IPS-NIHi7 (cell line): ENCODE measurements at regions not wholly inside any gene's neighbourhood (a gene's known extent, or its start where the extent isn't known, plus 50 kb on each side); places are given as distances from the start of the nearest gene placed in this dataset.

Source experiments
- DNase-seq: peaks from one replicate; pipeline ENCODE4 v3.0.0; 2012; ENCODE audit warnings: mixed read lengths; ENCODE audit errors: extremely low spot score

- no peak for DNase-seq
Measured at GRCh38 chr6:139442188-139442671, 67.8 kb upstream of the CITED2 start.

DNA sequence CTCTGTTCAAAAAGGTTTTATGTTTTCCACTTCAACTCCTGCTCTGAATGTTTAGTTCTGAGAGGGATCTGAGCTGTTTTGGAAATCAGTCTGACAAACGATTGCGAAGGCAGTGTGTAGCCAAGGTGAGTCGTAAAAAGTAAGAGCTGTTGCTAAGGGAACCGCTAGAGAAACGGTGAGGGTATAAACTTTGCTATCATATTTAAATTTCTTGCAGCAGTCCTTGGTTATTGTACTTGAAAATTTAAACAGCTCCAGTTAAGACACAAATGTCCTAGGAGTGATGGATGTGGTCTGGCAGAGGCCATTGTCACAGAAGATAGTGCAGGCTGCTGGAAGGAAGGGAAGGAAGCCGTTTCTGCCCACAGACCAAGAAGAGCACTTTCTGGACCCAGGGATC is 64.9 kb upstream of the CITED2 start:
- no peak for DNase-seq

DNA sequence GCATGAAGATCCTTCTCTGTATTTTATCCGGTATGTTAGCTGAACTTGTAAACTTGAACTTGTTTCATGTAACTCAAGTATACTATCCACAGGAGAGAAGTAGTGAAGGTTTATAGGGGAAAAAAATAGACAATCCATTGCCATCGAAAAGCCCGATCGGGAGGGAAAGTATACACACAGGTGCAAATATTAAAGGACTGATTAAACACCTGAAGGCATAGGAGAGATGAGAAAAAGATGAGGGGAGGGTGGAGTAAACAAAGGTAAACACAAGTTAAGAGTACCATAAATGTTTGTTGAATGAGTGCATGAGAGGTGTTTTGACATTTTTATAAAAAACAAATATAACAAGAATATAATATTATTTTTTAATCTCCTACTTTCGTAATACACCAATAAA is 64.3 kb upstream of the CITED2 start:
- no peak for DNase-seq

GRCh38 chr6:139436957-139437348 is 62.5 kb upstream of the CITED2 start:
- no peak for DNase-seq

- no peak for DNase-seq
Measured at GRCh38 chr6:139436200-139436956, 61.9 kb upstream of the CITED2 start.

DNA sequence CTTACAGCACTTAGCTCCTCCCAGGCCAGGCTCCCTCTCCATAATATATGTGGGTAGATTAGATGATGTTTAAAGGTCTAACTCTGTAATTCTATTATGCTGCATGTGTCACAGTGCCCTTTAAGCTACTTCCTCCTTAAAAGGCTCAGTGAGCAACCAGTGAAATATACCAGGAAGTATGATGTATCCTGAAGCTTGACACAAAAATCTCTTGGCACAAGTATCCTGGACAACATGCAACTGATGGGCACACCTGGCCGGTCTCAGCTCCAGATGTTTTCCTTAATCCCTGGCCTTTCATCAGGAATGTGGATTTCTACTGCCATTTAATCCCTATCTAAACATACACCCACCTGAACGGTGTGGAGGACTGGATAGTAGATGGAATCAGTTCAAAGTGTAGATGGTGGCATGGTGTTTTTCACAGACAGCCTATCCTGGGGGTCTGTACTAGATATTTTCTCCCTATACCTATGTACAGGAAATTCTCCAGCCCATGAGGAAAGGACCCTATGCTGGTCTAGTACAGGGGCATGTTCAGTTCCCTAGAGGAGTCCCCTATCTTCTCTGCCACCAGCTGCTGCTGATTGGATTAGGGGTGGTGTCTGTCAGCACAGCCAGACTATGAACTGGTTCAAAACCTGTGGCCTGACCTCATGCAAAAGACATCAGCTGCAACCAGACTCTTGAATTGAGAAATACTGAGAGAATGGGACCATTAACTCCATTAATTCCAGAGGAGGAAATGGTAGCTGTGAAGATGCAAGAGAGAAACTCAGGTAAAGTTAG is 59.4 kb upstream of the CITED2 start:
- no peak for DNase-seq

DNA sequence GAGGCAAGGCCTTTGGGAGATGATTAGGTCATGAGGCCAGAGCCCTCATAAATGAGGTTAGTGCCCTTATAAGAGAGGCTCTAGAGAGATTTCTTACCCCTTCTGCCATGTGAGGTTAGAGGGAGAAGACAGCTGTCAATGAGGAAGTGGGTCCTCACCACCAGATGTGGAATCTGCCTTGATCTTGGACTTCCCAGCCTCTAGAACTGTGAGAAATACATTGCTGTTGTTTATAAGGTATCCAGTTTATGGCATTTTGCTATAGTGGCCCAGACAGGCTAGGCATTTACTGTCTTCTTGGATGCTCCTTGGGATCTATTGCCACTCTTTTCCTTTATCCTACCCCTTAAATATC is 57.1 kb upstream of the CITED2 start:
- no peak for DNase-seq

DNA sequence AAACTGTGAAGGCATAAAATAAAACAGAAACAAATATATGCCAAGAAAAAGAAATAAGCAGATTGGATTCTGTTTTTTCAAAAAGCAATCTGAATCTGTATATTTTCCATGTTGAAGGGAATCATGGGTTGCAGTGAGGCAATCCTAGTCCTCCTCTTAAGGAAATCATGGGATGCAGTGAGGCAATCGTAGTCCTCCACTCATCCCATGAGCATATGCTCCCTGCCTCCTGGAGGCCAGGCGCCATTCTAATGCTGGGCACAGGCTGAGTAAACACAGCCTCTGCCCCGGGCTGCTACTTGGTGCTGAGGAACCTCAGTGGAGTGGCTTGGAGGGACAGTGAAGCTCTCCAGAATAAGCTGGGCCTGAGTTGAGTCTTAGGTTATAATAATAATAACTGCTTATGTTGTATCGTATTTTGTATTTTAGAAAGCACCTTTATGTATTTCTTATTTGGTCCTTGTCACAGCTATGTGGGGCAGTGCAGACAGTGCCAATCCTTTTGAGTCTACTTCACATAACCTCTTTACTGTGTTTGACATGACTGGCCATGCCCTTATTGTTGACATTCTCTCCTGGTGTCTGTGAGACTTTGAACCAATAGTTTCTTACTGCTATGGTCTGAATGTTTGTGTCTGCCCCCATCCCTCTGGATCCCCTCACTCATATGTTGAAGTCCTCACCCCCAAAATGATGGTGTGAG is 56.6 kb upstream of the CITED2 start:
- no peak for DNase-seq

- no peak for DNase-seq
Measured at GRCh38 chr6:139429580-139430145, 55.2 kb upstream of the CITED2 start.

DNA sequence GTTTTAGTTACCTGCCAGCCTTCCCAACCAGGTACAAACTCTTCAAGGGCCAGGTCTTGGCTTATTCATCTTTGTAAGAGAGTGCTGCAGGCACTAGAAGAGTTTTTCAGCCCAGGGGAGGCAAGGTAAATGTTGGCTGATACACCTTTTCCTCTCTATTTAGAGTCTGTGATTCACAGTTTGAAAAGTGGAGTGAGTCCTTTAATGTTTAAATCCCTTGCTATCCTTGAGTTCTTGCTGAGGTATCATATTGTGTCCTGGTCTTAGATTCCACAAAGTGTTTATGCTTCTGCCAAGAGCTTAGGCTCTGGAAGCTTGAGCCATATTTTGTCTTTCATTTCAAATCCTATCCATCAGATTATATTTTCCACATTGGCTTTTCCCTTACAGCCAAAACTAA is 52.8 kb upstream of the CITED2 start:
- no peak for DNase-seq

DNA sequence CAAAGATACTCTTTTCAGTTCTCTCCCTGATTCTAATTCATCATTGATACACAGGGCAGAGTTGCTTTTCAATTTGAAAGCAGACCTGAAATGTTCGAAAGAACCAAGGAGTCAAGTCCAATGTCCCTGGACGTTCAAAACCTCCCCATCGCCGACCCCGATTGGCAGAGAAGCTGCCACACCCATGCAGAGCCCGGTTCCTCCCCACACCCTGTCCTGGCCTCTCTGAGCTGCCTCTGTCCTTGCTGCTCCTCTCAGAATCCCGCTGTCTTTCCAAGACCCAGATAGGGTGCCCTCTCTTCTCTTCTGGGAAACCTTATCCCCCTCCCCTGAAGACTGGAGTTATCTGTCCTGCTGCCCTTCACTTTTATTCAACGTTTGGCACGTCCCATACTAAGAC is 52.3 kb upstream of the CITED2 start:
- DNase-seq: no peak

DNA sequence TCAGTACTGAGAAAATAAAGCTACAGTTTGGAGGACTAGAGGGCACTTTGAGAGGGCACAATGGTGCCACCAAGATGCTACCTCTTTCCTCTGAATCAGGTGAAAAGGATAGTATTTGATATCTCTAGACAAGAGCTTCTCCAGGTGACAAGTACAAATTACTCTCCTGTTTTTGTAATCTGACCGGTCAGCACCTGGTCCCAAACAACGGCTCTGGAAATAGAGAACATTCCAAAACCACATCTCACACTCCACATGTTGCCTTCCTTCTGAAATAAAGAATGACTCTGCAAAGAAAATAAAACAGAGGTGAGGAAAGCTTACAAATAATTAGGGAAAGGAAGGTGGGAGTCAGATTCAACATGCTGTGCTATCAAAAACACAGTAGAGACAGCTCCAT is 51.3 kb upstream of the CITED2 start:
- DNase-seq: no peak

- no peak for DNase-seq
Measured at GRCh38 chr6:139423971-139424667, 49.7 kb upstream of the CITED2 start.
